NCI-H82 treated with DMSO at 0.1 percent for 48 hours (cell line): ENCODE measurements at regions not wholly inside any gene's neighbourhood (a gene's known extent, or its start where the extent isn't known, plus 50 kb on each side); places are given as distances from the start of the nearest gene placed in this dataset.

ENCODE experiments used
- DNase-seq: peaks from one replicate; lab custom pipeline; 2025; ENCODE audit not compliant: unreplicated experiment; lab: John Stamatoyannopoulos, UW

DNA sequence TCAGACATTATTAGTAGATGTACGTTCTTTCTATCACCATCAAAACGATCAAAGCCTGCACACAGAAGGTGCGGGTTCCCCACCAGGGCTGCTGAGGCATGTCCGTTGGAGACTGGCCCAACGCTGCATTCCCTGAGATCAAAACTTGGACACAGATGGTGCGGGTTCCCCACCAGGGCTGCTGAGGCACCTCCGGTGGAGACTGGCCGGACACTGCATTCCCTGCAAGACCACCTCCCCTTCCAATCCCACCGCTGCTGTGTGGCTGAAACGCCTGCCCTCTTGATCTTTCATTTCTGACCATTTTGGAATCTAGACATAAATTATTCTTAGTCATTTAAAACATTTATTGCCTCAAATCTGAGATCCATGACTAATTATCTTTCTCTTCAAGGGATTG lies 254.2 kb upstream of the SALL3 start:
- no peak for DNase-seq

DNA sequence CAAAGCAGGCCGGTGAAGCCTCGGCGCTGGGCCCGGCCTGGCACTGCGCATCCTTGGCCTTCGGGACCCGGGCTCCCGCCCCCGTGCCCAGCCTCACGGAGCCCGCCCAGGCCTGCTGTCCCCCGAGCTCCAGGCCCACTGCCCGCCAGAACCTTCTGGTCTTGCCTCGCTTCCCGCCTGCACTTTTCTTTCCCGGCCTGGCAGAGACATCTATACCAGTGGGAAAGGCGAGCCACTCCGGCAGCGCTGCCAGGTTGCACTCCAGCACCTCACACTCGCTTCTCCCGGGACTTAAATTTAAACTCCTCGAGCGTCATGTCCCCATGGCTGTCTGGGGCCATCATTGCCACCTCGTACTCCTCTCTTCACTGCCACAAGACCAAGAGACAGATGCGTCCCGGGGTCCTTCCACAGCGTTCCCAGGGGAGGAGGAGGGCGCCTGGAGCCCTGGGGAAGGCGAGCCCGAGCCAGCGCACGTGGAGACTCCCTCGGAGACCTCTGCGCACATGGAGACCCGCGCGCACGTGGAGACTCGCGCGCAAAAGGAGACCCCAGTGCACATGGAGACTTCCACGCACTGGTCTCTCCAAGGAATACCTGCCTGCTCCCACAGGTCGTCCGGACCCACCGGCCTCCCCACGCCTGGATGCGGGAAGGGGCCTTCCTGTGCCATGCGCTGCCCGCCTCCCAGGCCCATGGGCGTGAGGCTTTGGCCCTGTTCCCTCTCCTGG lies 253.1 kb upstream of the SALL3 start:
- DNase-seq = no peak

DNA sequence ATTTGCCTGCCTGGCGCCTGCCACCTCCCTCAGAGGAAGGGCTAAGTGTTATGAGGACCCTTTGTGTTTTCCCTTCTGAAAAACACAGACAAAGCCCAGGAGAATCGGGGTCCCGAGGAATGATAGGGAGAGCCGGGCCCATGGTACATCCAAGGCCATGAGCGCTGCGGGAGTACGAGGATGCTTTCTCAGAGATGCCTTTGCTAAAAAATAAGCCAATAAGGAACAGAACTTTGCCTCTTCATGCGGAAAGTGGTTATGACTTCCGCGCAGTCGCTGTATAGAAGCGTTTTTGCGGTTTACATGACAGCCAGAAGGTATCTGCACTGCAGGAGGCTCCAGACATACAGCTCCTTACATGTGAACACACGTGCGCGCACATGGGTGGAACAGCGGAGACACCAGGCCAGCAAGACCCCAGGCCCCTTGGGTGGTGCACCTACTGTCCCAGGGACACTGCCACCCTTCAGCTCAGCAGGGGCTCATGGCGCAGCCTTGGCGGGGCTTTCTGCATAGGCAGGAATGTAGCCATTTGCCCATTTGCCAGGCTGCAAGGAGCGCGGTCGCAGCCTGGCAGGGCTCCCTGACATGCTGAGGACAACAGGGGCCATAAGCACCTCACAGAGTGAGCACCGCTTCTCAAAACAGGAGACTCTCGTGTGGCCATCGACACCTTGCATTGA lies 252.4 kb upstream of the SALL3 start:
- DNase-seq = no peak

DNA sequence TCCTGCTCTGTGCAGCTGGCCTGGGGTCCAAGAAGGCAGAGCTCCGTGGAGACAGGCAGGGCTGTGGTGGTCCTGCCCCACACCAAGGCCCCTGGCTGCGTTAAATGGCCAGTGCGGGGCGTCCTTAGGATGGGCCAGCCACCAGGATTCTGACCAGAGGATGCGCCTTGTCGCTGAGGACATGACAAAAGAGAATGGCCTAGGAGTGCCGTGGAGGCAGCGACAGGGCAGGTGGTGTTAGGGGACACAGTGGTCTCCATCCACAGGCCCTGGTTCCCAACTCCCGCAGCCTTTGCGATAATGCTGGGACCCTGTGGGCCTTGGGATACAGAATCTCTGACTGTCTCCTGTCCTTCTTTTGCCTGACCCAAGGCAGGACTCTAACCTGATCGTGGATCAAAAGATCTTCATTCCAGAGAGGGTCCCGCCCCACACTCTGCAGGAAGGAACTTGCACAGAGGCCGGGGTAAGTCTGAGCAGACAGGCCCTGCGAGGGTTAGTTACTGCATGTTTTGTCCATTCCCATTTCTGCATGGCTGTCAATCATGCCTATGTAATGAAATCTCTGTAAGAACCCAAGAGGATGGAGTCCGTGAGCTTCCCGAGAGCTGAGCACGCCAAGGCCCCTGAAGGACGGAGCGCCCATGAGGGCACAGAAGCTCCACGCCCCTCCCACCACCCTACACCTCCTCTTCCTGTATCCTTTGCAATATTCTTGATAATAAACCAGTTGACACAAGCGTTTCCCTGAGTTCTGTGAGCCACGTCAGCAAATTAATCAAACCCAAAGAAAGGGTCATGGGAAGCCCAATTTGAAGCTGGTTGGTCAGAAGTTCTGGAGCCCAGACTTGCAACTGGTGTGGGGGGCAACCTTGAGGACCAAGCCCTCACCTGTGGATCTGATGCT lies 251.5 kb upstream of the SALL3 start:
- no peak for DNase-seq

DNA sequence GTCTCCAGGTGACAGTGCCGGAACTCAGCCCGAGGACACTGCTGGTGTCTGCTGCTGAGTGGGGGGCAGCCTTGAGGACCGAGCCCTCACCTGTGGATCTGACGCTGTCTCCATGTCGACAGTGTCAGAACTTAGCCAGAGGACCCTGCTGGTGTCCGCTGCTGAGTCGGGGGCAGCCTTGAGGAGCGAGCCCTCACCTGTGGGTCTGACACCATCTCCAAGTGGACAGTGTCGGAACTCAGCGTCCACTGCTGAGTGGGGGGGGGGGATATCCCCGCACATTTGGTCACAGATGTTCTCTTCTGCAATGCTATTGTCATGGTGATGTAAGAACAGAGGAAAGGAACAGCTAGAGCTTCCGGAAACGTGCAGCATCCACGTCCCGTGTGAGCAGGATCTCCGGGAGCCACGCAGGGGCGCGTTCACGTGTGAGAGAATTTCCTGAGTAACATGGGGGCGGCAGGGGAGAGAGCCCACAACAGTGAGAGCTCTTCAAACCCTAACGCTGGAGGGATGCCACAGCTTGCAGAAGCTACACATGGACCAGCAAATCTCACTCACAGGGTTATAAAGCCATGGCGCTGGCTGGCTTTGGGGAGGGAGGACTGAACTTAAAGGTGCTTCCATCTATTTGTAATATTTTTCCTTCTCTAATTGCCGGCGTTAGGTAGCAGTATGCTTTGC lies 250.7 kb upstream of the SALL3 start:
- DNase-seq = no peak

DNA sequence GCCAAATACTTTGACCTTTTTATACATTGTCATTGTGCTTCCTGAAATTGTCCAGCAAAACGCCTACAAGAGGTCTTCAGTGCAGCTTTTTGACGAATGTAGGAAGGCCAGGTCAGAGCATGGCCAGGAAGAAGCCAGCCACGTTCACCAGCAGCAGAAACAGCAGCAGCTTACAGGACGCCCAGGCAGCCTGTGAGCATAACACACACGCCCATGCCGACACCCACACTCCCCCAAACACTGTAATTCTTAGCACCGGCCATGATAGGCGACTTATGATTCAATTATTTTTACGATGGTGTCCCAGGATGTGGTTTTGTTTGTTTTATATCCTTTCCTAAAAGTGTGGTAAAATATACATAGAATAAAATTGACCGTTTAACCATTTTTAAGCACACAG lies 249.1 kb upstream of the SALL3 start:
- DNase-seq = no peak

DNA sequence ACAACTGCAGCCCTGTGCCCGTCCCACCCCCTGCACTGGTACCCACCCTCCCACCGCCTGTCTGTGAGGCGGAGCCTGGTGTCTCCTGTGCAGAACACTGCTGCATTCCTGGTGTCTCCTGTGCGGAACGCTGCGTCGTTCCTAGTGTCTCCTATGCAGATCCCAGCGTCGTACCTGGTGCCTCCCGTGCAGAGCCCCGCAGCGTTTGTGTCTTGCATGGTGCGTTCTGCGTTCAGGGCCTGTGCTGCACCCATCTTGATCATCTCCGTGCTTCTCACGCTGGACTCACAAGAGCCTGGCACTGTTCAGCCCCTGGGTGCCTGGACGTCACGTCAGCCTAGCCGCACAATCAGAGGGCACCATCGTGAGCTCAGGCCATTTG lies 248.6 kb upstream of the SALL3 start:
- no peak for DNase-seq

DNA sequence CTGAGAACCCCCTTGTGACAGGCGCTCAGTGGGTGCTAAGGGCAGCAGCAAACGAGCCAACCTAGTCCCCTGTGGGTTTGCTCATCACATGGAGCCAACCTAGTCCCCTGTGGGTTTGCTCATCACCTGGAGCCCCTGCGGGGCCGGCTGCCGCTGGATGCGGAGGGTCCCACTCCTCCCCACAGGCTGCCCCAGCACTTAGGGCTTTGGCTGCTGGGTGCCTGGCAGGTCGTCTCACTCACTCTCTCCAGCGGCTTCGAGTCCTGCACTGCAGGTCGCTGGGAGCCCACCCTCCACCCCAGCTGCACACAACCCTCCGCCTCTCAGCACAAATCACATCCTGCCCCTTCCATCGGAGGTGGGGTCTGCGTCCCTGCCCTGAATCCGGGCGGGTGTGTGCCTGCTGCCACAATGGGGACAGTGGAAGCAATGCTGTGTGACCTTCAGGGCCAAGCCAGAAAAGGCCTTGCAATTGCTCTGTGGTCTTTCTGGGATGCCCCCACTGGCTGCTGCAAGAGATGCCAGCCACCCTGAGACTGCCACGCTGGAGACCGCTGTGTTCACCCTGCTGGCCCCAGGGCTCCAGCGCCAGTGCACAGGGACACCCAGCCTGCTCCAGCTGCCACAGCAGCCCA lies 248.1 kb upstream of the SALL3 start:
- DNase-seq = no peak

DNA sequence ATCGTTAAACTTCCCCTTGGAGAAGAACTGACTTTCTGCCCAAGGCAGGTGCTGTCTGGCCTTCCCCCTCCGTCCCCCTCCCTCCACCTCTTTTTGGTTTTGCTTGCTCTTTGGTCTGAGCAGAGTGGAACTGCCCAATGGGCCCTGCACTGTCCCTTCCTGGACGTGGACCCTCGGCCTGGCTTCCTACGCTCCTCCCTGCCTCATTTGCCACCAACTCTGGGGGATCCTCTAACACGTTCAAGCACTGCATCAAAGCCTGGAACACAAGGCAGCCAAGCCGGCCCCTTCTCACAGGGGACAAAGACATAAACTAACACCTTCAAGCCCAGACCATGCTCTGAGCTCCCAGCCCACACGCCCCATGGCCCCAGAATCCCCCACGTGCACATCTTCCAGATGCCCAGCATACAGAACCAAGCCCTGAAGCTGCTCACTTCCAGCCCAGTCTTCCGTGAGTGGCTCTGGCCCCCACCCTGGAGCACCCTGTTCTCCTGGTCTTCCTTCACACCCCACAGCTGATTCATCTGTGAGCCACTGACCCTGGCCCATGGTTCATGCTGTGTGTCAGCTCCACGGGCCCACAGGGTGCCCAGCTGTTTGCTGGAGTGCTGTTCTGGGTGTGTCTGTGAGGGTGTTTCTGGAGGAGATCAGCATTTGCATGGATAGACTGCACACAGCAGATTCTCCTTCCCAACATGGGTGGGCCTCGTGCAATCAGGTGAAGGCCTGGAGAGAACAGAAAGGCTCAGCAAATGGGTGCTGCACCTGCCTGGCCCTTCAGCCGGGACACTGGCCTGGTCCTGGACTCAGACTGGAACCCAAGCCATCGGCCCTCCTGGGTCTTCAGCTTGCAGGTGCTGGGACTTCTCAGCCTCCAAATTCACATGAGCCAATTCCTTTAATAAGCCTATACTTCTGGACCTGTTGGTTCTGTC lies 247.1 kb upstream of the SALL3 start:
- DNase-seq = no peak

DNA sequence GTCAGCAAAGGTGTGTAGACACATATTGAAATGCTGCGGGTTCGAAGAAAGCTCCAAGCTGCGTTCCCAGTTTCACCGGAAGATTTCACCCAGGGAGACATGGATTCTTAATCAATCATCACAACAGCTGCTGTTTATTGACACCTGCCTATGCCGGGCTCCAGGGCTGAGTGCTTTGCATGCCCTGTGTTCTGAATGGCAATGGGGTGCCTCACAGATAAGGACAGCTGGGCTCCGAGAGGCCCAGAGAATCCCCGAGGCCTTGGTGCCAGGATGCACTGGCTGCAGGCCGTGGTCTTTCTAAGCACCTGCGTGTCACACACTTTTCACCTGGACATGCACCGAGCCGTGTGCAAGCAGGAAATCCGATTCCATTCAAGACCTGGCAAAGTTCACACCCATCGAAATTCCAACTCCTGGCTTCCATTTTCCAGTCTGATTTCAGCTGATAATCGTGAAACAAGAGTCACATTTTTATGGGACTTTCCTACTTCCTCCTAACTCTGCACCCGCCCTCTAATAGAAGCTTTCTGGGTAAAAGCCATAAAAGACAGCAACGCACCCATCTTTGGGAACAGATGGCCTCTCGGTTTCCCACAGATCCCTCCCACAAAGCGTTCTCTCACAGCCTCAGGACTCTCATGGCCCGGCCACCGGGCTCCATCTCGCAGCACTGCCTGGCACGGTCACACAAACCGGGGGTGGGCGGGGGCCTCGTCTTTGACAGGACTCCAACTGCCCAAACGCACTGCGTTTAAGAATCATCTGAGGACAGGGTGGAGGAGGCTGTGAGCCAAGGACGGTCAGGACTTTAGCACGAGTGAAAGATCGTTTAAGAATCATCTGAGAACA lies 245.6 kb upstream of the SALL3 start:
- no peak for DNase-seq

DNA sequence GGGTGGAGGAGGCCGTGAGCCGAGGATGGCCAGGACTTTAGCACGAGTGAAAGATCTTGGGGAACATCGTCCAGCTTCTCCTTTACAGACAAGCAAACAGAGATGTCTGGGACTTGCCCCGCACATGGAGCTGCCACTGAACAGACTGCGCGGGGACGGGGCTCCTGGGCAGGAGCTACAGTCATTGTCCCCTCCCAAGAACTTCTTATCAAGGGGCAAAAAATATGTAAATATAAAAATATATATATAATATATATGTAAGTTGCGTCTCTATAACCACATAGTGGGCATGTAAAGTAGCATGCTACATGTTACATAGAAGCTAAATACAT lies 245.0 kb upstream of the SALL3 start:
- no peak for DNase-seq

DNA sequence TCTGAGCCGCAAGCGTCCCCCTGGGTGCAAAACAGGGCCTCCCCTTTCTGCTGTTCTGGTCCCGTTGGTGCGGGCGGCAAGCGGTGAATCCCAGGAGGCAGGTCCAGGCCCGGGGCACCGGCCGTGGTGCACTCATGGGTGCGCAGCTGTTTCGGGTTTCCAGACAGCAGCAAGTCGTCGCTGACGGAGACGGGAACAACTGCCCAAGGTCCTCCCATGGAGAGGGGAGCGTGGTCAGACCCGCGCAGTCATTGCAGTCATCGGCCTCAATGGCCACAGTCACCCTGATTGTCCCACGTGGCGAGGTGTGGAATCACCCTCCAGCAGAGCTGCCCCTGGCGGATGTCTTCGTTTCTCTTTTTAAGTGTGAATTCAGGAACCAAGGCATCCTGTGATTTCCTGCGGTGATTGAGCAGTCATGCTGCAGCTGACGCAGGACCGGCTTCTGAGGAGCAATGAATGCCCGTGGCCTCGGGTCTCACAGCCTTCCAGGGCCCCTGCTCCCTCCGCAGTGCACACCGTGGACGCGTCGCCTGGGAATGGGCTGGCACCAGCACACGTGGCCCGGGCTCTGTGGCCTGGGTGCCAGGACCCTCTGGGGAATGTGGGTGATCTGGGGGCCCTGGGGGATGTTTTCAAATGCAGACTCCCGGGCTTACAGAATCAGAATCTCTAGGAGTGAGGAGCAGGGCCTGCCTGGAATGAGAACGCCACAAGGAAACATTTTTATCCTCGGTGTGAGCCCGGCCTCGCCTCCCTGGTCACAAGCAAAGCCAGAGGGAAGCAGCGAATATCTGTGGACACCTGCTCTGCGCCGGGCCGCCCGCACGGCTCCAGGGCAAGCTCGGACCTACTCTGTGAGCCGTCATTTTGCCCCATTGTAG lies 244.2 kb upstream of the SALL3 start:
- DNase-seq = no peak

DNA sequence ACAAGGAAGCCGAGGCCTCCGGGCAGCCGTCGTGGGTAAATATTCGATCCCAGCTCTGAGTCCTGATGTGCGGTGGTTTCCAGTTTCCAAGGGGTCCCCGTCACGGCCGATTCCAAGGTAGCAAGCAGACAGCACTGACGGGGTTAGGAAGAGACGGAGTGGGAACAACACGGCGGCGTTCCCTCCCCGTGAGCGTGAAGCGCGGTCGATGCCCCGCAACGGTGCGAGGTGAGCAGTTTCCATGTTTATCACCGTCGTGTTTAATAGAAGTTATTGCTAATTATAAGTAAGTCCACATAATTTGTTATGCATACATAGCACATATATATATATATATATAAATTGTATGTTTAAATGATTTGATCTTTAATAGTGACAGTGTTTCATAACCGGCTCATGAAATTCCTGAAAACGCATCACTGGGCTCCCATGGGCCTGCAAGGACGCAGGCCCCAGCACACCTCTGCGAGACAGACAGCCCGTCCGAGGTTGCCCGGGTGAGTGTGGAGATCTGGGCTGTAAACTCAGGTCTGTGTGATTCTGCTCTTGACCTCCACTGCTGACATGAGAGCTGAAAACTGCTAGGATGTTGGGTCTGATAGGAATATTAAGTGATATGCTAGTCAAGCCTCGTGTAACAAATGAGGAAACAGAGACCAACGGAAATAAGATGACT lies 243.5 kb upstream of the SALL3 start:
- no peak for DNase-seq

DNA sequence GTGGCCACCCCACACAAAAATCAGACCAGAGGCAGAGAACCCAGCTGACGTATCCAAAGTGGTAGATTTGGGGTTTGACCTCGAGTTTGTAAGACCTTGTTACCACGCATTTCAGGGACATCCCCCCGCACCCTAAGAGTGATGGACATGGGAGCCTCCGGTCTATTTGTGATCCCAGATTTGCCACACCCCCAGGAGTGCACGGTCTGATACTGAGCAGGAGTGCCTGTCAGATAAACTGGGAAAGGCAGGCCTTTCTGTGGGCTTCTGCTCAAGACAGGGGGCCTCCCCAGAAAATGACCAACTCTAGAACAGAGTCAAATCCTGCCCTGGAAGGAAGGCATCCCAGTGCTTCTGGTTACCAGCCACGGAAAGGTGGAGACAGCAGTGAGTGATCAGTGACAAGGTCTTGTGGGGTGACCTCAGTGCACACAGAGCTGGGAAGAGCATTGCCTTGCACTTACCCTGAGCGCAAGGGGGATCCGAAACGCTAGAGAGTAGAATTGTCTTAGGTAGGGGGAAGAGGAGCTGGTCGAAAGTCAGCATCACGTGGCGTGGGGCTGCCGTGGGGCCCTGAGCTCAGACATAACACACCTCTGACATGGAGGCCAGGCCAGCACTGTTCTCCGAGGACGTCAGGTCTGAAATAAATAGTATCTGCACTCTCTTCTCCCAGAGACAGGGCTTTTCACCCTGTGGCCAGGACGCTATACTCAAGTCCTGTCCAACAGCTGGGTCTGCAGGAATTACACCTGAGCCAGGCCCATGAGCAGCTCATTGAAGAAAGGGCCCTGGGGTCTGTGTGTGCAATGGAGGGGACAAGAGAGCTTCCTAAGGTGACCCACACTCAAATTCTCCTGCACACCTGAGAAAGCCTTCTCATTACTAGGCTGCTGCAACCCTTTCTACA lies 242.4 kb upstream of the SALL3 start:
- no peak for DNase-seq

DNA sequence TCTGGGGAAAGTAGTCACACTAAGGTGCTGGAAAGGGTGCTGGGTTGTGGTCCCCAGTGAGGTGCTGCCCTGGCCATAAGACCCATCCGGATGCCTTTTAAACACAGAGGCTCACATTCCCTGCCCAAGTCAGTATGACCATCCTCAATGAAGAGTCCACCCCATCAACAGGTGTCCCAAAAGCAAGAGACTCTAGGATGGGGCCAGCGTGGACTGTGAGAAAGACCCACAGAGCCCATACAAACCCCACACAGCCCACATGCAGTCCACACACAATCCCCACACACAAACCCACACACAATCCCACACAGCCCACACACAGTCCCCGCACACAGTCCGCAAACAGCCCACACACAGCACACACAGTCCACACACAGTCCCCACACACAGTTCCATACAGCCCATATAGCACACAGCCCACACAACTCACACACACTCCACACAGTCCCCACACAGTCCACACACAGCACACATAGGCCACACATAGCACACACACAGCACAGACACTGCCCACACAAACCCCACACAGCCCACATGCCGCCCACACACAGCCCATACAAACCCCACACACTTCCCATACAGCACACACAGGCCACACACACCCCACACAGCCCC lies 241.4 kb upstream of the SALL3 start:
- no peak for DNase-seq

DNA sequence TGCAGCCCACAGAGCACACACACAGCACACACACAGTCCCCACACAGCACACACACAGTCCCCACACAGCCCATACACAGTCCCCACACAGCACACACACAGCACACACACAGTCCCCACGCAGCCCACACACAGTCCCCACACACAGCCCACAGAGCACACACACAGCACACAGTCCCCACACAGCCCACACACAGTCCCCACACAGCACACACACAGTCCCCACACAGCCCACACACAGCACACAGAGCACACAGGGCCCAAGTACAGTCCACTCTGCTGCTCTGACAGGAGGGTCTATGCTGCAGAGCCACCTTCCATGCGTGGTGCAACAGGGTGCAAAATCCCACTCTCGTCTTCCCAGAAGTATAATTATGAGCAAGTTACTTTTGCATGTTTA lies 240.5 kb upstream of the SALL3 start:
- DNase-seq = no peak
